DMS 273 treated with DMSO at 0.1 percent for 48 hours (cell line): ENCODE measurements at regions not wholly inside any gene's neighbourhood (a gene's known extent, or its start where the extent isn't known, plus 50 kb on each side); places are given as distances from the start of the nearest gene placed in this dataset.
"Not testable (repeated sequence)": the region's sequence is repeated elsewhere in the genome, so short reads cannot be mapped to it uniquely, and the experiment has no call there.

Experiments used
- DNase-seq: peaks from one replicate; lab custom pipeline; 2025; lab: John Stamatoyannopoulos, UW

DNA sequence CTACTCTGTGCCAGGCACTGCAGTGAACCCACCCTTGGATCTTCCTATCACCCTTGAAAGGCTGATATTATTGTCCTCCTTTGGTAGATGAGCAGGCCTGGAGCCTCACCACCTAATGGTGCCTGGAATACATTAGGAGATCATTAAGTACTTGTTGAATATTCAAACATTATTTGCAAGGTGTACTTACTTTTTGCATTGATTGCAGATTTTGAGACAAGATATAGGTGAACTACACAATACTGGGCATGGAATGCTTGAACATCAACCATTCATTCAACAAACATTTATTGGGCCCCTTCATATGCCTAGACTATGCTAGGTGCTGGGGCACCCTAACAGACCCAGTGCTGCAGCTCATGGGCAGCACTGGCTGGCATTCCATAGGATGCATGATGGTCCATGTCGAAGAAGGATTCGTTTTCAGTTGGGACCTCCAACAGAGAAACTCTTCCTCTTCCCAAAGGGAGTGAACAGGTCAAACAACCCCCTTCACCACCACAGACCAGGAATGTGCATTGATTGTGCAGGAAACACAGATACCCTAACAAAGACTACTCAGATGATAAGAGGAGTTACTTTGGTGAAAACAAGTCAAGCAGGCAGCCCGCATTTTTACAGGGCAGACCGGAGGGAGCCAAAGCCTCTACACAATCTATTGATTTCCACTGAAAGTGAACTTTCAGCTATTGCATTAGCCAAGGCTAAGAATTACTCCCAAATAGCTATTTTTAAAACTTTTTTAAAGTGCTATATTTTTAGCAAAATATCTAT lies 149.6 kb upstream of the SH3BP4 start:
- DNase-seq: no peak

DNA sequence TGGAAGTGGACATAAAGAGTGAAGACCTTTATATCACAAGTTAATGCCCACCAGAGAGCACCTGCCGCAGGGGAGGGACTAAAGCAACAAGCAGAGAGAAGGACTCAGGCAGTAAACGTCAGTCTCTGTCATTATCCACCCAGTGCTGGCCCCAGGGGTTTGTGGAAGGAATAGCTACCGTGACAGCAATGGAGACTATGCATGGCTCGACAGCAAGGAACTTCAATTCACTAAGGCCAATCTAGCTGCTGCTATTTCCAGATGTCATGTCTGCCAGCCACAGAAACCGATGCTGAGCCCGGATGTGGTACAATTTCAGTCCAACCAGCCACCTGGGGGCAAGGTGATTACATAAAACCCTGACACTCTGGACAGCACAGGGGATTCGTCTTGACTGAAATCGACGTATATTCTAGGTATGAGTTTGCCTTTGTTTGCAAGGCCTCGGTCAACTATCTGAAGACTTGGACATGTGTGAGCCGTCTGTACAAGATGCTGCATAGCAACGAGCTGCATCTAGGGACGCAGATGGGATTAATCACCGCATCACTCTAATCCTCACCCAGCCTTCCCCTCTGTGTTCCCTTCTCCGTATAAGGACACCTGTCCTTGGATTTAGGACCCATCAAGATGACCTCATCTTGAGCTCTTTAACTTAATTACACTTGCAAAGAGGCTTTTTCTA lies 154.1 kb upstream of the SH3BP4 start:
- no peak for DNase-seq

DNA sequence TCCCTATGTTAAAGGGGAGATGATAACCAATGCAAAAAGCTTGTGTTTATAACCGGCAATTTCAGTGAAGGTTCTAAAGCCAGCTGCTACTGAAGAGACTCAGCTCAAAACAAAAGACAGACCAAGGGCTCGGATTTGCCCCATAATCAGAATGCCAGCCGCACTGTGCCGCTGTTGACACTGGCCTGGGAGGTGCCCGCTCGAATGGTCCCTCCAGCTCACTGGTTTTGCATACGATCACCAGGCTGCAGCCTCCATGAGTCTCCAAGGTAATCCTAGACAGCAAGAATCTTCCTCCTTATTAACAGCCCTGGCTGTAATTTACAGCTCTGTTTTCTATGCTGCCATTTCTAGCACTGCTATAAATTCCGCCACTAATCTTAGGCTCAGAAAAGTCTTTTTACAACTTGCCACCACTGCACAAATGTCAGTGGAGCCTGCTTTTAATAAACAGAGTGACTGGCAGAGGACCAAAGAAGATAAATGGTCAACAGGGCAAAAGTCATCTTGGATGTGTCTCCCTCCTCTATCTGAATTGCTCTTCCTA lies 155.7 kb upstream of the SH3BP4 start:
- no peak for DNase-seq

DNA sequence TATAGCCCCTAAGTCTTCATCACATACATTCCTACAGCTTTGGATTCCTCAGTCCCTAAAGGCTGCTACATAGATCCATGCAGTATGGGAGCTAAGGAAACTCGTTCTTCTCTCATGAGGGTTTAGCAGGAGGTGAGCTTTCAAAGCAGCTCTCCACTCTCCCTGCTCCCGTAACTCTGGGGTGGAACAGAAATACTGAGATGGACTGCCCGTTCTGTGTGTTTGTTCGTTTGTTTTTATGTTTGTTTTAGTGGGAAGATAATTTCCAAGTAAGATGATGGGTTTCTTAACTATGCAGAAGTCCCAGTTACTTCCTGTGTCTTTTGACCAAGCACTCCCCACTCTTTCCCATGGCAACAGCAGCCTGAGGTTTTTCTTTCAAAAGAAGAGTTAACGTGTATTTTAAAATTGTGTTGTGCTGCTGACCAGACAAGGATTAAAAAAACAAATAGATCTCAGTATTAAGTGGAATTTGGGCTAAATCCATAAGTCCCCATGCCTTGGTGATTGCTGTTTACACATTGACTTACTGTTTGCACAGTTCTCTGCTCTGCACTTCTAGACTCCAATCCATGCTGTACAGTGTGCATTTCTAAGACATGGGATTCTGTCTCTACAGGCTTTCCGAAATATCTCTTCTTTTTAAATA lies 156.4 kb upstream of the SH3BP4 start:
- no peak for DNase-seq

DNA sequence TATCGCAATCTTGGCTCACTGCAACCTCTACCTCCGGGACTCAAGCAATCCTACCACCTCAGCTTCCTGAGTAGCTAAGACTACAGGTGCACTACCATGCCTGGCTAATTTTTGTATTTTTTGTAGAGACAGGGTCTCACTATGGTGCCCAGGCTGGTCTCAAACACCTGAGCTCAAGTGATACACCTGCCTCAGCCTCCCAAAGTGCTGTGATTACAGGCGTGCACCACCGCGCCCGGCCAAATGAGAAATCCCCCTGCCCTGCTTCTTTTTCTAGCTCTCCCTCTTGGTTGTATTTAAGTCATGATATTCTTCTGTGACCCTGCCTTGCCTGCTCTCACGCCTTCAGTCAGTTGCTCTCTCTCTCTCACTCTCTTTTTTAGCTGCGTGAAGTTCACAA lies 157.0 kb upstream of the SH3BP4 start:
- no peak for DNase-seq

DNA sequence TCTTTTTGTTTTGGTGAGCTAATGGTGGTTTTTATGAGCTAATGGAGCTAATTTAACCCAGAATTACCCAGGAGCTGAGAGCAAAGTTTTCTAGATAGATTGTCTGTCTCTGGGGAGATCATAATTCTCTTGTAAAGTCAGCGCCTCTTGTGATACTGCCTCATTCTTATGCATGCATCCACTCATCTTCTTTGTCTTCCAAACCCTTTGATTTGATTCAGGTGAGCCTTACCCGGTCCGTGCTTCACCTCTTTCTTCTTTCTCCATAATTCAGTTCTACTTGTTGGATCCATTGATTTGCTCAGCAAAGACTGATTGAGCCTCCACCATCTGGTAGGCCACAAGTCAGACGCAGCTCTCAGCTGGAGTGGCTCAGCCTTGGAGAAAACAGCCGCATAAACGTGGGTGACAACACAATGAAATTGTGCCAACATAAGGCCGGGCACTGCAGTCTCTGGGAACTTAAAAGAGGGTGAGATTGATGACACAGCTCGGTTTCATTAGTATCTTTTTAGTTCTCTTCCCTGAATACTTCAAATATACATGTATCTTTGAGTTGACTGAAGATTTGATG lies 158.5 kb upstream of the SH3BP4 start:
- no peak for DNase-seq

DNA sequence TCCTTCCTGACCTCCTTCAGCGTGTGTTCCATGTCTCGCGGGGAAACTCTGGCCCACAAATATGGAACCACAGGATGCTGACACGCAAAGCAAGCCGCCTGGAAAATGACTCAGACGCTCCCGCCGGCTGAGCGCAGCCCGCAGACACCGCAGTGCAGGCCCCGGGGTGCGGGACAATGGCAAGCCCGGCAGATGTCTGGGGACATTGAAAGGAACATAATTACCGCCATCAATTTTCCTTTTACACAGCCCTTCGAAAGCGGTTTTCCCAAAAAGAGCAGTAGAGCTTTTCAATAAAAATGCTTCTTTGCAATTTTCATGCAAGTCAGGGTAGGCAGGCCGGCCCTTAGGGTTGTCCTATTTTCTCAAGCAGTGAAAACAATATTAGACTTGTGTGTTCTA lies 159.2 kb upstream of the SH3BP4 start:
- no peak for DNase-seq

DNA sequence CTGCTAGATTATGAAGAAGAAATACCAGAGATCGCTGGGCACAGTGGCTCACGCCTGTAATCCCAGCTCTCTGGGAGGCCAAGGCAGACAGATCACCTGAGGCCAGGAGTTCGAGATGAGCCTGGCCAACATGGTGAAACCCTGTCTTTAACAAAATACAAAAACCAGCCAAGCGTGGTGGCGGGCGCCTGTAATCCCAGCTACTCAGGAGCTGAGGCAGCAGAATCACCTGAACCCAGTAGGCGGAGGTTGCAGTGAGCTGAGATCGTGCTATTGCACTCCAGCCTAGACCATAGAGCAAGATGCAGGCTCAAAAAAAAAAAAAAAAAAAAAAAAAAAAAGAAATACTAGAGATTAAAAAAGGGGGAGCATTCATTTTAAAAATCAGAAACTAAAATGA lies 159.7 kb upstream of the SH3BP4 start:
- DNase-seq: not testable (repeated sequence)

DNA sequence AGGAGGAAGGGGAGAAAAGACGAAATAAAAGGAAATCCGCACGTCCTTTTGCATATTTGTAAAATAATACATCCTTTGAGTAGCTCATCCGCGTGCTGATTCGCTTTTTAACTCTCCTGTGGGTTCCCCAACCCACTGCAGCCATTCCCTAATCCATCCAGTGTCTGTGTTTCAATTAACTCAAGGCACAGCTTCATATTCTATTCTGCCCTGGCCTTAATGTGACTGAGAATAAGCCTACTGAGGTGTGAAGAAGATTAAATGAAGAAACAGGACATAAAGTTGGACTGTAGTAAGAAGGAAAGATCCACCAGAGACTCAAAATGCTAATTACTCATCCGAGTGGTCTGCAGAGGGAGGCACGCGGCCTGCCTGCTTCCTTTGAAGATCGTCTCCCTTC lies 161.4 kb upstream of the SH3BP4 start:
- DNase-seq: no peak

DNA sequence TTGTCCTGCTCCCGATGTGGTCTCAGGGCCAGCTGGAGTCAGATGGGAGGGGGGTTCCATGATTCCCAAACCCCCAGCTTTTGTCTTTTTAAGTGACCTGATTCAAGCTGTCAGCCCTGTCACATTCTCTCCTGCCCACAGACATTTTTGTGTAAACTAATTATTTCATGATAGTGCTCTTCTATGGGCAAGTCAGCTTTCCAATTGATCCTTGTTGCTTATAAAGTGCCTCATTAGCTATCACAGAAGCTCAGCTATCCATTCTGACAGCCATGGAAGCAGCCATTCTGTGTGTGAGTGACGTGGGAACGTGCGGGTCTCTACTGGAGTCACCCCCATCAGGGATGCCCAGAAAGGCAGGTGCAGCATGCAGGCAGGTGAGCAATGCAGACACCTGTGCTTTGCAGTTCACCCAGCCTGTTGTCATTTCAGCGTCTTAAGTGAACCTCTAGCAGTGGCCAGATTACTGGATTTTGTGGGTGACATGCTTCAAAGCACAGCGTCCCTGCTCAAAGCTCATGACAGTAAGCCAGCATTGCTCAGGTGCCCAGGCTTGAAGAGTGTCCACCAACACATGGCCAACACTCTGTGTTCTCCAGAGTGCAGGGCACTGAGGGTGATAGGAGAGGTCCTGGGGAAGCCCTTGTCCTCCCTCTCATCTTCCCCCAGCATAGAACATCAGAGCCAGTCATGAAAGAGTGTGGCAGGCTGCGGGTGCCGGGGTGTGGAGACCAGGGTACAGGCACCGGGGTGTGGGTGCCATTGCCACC lies 162.1 kb upstream of the SH3BP4 start:
- no peak for DNase-seq

DNA sequence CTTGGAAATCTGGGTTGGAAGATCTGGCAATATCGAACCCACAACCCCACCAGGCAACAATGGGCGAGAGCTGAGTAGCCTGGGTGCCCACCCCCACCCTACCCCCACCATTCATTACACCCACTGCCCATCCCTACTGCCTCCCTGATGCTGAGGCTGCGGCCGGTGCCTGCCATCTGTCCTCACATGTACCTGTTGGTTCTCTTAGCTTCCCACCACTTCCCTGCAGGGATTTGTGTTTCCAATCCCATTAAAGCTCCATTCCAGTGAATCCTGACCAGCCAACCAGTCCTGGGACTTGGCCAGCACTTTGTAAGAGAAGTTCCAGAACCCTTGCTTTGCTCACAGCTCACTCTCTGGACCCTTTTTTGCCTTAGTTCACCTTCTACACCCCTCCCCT lies 163.0 kb upstream of the SH3BP4 start:
- no peak for DNase-seq

DNA sequence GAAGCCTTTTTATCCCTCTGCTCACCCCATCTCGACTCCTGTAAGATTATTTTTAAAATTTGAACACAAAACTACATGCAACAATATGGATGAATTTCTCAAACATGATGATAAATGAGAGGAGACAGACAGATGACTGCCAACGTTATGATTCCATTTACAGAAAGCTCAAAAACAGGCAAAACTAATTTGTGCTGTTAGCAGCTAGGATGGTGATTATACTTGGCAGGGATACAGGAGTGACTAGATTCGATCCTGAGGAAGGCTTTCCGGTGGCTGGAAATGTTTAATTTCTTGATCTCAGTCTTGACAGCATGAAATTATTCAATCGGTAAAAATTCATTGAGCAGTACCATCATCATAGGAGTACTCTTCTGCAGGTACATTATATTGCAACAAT lies 163.4 kb upstream of the SH3BP4 start:
- DNase-seq: no peak

DNA sequence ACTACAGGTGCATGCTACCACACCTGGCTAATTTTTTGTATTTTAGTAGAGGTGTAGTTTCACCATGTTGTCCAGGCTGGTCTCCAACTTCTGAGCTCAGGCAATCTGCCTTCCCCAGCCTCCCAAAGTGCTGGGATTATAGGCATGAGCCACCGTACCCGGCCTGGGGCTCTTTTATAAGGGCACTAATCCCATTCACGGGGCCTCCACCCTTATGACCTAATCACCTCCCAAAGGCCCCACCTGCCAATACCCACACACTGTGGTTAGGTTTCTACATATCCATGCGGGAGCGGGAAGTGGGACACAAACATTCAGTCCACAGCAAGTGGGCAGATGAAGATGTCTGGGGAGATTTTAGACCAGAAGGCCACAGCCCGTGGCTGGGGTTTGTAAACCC lies 164.7 kb upstream of the SH3BP4 start:
- DNase-seq: no peak

DNA sequence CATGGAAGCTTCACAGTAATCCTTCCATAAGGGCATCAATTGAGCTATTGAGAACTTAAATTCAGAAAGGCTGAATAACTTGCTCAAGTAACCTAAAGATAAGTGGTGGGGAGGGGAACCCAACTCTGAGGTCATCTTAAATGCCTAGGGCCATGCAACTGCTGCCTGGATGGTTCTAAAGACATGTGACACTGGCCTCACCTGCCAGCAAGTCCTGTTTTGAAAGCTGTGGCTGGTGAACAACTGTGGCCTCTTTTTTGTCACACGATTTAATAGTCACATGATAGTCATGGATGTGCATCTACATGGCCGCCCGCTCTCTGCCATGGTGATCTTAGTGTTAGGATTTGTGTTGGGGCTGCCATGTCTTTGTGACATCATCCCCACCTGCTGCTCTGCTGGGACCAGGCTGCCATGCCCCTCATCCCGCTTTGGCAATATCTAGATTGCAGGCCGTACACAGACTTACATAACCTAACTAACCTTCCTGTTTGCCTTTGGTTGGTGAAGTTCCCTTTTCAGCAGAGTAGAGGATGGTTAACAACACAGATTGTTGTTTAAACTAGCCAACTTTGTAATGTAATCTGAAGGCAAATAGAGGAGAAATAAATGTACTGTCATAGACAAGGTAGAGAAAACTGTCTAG lies 177.9 kb upstream of the SH3BP4 start:
- no peak for DNase-seq

DNA sequence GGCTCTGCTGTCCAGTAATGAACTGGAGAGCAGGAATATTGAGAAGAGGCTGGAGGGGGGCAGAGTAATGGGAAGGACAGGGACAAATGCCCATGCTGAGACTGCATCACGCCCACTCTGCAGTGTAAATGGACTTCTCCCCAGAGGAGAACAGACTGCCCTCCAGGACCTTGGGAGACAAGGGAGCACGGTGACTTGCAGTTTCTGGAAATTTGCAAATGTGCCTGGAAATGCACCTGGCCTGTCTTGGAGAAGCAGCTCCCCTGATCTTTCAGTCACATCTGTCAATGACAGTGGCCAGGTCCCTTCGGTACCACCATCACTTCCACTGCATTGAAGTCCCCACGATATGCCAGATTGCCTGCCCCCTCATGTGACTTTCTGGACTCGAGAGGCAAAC lies 178.7 kb upstream of the SH3BP4 start:
- DNase-seq: no peak

DNA sequence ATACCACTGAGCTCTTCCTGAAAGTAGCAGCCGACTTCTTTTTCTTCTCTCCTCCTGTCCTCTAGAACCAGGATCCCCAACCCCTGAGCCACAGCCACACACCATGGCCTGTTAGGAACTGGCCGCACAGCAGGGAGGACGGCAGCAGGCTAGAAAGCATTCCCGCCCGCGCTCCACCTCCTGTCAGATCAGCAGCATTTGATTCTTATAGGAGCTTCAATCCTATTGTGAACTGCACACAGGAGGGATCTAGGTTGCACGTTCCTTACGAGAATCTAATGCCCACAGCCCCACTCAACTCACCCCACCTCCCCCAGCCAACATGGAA lies 179.1 kb upstream of the SH3BP4 start:
- no peak for DNase-seq

DNA sequence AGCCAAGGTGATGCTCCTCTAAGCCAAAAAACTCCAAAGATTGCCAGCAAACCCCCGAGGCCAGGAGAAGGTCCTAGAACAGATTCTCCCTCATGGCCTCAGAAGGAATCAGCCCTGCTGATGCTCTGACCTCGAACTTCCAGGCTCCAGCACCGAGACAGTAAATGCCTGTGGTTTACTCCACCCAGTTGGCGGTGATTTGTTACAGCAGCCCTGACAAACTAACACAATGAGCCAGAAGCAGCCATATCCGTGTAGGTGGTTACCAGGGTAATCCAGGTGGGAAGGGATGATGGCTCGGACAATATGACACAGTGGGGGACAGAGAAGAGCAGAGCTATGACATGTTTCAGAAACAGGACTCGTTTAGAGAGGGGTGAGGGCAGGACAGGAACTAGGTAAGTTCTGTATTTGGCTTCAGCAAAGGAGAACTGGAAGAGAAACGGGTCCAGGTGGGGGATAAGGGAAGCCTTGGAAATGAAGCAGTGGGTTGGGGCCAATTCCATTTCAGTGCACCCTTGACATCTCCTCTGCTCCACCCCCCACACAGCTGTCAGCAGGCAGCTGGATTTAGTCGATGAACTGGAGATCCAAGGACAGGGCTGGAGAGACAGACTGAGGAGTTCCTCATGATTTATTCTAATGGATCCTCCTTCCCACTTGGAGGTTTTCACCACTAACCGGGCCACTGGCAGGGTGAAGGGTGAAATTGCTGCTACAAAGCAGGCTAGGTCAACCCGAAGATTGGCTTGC lies 179.7 kb upstream of the SH3BP4 start:
- no peak for DNase-seq

DNA sequence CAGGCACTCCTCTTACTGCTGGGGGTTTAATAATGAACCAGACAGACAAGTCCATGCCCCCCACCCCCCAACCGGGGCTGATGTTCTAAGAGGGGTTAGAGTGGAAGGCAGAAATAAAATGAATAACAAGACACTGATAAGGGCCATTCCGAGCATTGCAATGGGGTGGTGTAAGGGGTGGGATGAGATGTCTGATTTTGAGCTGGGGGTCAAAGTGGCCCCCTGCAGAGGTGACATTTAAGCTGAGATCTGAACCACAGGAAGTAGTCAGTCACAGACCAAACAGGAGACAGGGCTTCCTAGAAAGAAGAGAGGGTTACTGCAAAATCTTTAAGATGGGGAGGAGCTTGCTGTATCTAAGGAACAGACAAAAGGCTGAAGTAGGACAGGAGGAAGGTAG lies 180.6 kb upstream of the SH3BP4 start:
- no peak for DNase-seq

DNA sequence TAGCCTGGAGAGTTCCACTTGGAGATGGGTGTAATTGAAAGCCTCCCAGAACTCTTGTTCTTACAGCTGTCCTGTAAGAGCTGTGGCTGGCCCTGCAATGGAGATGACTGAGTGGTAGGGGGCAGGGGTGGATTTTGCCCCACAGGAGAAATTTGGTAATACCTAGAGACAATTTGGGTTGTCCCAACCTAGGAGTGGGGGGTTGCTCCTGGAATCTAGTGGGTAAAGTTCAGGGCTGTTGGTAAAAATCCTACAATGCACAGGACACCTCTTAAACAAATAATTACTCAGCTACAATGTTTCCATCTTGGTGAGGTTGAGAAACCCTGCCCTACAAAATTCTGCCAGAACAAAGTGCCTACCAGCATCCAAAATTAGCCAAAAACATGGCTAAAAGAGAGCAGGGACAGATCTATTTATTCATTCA lies 181.1 kb upstream of the SH3BP4 start:
- DNase-seq: no peak

DNA sequence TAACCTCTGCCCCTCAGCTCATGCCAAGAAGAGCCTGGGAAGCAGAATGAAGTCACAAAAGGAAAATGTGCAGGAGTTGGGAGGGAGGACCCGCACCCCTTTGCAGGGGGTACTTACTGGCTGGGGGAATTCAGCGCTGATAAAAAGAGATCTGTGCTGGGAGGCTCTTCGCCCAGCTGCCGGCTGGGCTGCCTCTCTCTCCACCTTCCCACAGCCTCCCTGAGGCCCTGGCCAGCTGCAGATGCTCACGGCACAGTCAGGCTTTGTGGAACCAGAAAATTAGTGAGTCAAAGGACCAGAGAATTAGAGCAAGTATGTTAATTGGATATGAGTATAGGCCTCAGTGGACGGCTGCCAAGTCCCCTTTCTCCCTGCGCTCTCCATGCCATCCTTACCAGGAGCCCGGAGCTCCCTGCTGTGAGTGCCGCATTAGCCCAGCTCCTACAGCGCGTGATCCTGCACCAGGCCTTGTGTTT lies 181.7 kb upstream of the SH3BP4 start:
- no peak for DNase-seq
